A673 (cell line): ENCODE measurements at regions not wholly inside any gene's neighbourhood (a gene's known extent, or its start where the extent isn't known, plus 50 kb on each side); places are given as distances from the start of the nearest gene placed in this dataset.
"Not testable (repeated sequence)": the region's sequence is repeated elsewhere in the genome, so short reads cannot be mapped to it uniquely, and the experiment has no call there.

ENCODE experiments used
- BruUV-seq: library from RNA; stranded (reverse); fragments of 400-500 nt; replicated peaks from 2 replicates; lab custom pipeline; 2021; lab: Mats Ljungman, UMichigan
- CTCF ChIA-PET: fragments of 300-600 bp; sonication (Branson Sonifier 250); formaldehyde crosslinking; loops from one replicate; lab custom pipeline; 2022; ENCODE audit warnings: antibody characterized with exemption; lab: Charles Lee
- POLR2A ChIA-PET: fragments of 300-600 bp; sonication (Branson Sonifier 250); formaldehyde crosslinking; loops from one replicate; lab custom pipeline; 2022; ENCODE audit warnings: antibody characterized with exemption; ENCODE audit not compliant: low non-redundant PET; lab: Charles Lee
- DNase-seq: peaks from one replicate; pipeline ENCODE4 v3.0.0-alpha.2; 2015; ENCODE audit warnings: low spot score
- H3K27ac ChIP-seq: fragments of 200-600 bp; sonication (generic); 2 replicates; pipeline ENCODE4 v1.5.1; 2016; ENCODE audit warnings: mixed run types, low read depth, mild to moderate bottlenecking, mixed read lengths, antibody characterized with exemption, low read length; ENCODE audit not compliant: poor library complexity, severe bottlenecking
- H3K27me3 ChIP-seq: fragments of 200-600 bp; sonication (generic); replicated peaks from 2 replicates; pipeline ENCODE4 v1.6.1; 2017; ENCODE audit warnings: mixed run types, low read depth, mild to moderate bottlenecking, mixed read lengths, antibody characterized with exemption, low read length; ENCODE audit not compliant: insufficient read depth, poor library complexity
- H3K36me3 ChIP-seq: fragments of 200-600 bp; sonication (generic); 2 replicates; pipeline ENCODE4 v1.6.1; 2016; ENCODE audit warnings: mixed run types, mild to moderate bottlenecking, mixed read lengths, antibody characterized with exemption, low read length; ENCODE audit not compliant: insufficient read depth, poor library complexity, severe bottlenecking
- H3K4me1 ChIP-seq: fragments of 200-600 bp; sonication (generic); 2 replicates; pipeline ENCODE4 v1.6.1; 2017; ENCODE audit warnings: mixed run types, mild to moderate bottlenecking, mixed read lengths, antibody characterized with exemption, low read length; ENCODE audit not compliant: insufficient read depth, poor library complexity, severe bottlenecking
- H3K4me3 ChIP-seq: fragments of 200-600 bp; sonication (generic); 2 replicates; pipeline ENCODE4 v1.5.1; 2016; ENCODE audit warnings: low read depth, mixed run types, mild to moderate bottlenecking, mixed read lengths, low read length; ENCODE audit not compliant: poor library complexity, severe bottlenecking
- H3K9me3 ChIP-seq: fragments of 200-600 bp; sonication (generic); 2 replicates; pipeline ENCODE4 v1.6.1; 2016; ENCODE audit warnings: mixed run types, low read depth, mild to moderate bottlenecking, mixed read lengths, antibody characterized with exemption, low read length; ENCODE audit not compliant: poor library complexity, severe bottlenecking
- CTCF ChIP-seq: fragments of 300-800, 200-600 bp; sonication (generic); conservative IDR thresholded peaks from 2 replicates; pipeline ENCODE4 v1.5.1; 2017; ENCODE audit warnings: low read depth, mild to moderate bottlenecking, antibody characterized with exemption, low read length, moderate library complexity, mixed read lengths
- EZH2 ChIP-seq: fragments of 200-600 bp; sonication (generic); IDR thresholded peaks from 2 replicates; pipeline ENCODE4 v1.6.1; 2017; ENCODE audit warnings: borderline replicate concordance, low read depth, mild to moderate bottlenecking, mixed read lengths, antibody characterized with exemption, low read length; ENCODE audit not compliant: poor library complexity, severe bottlenecking
- intact Hi-C: fragments of 100-400 bp; cut with micrococcal nuclease; formaldehyde crosslinking; loops from one replicate; pipeline ENCODE4 v1.10.0; 2022; ENCODE audit not compliant: unreplicated experiment

GRCh38 chr2:242004223-242004901, 134.8 kb downstream of the RTP5 start:
- DNase-seq: no peak
- TF ChIP-seq EZH2: no peak
- no peak for TF ChIP-seq CTCF
- H3K9me3 ChIP-seq: no peaks in the 10 kb centered on the region
- no TSS peak for BruUV-seq
- no peak overlapping the region for H3K4me3 ChIP-seq
- H3K27me3 ChIP-seq: no peaks in the 10 kb centered on the region
- intact Hi-C loops: no loop called here
- no peaks in the 10 kb centered on the region for H3K4me1 ChIP-seq
- CTCF ChIA-PET: no interaction called here
- no peak overlapping the region for H3K27ac ChIP-seq
- H3K36me3 ChIP-seq: no peaks in the 10 kb centered on the region
- POLR2A ChIA-PET: no interaction called here

- intact Hi-C loops: no loop called here
- no peaks in the 10 kb centered on the region for H3K4me1 ChIP-seq
- no peak for DNase-seq
- CTCF ChIA-PET: no interaction called here
- TSS peak; percentile 27 for BruUV-seq
- H3K4me3 ChIP-seq: no peak overlapping the region
- H3K36me3 ChIP-seq: no peaks in the 10 kb centered on the region
- POLR2A ChIA-PET: no interaction called here
- no peak overlapping the region for H3K27ac ChIP-seq
- H3K9me3 ChIP-seq: no peaks in the 10 kb centered on the region
- TF ChIP-seq EZH2 (no peak), CTCF (no peak)
- no peaks in the 10 kb centered on the region for H3K27me3 ChIP-seq
Observed at GRCh38 chr2:242004902-242005230, 135.3 kb downstream of the RTP5 start.

- DNase-seq, H3K4me3 ChIP-seq, intact Hi-C loops, H3K27ac ChIP-seq, POLR2A ChIA-PET, CTCF ChIA-PET, H3K9me3 ChIP-seq, BruUV-seq, H3K27me3 ChIP-seq, H3K36me3 ChIP-seq, H3K4me1 ChIP-seq: not testable (repeated sequence)
Observed at GRCh38 chr2:242006091-242006634, 136.6 kb downstream of the RTP5 start.

- H3K9me3 ChIP-seq, H3K4me3 ChIP-seq, H3K27ac ChIP-seq, H3K36me3 ChIP-seq, H3K4me1 ChIP-seq, DNase-seq, CTCF ChIA-PET, BruUV-seq, intact Hi-C loops, H3K27me3 ChIP-seq, POLR2A ChIA-PET: not testable (repeated sequence)
Observed at GRCh38 chr2:242008908-242009307, 139.4 kb downstream of the RTP5 start.

GRCh38 chr2:242009846-242010245, 140.3 kb downstream of the RTP5 start:
- intact Hi-C loops, H3K4me3 ChIP-seq, H3K9me3 ChIP-seq, H3K36me3 ChIP-seq, CTCF ChIA-PET, POLR2A ChIA-PET, H3K4me1 ChIP-seq, H3K27ac ChIP-seq, BruUV-seq, DNase-seq, H3K27me3 ChIP-seq: not testable (repeated sequence)

- peak; percentile 17 for DNase-seq
- H3K27ac ChIP-seq, H3K4me1 ChIP-seq, H3K4me3 ChIP-seq, CTCF ChIA-PET, H3K27me3 ChIP-seq, POLR2A ChIA-PET, H3K9me3 ChIP-seq, H3K36me3 ChIP-seq, intact Hi-C loops, BruUV-seq: not testable (repeated sequence)
Observed at GRCh38 chr2:242010252-242011166, 141.0 kb downstream of the RTP5 start.
